HEK293 (cell line): ENCODE measurements at regions not wholly inside any gene's neighbourhood (a gene's known extent, or its start where the extent isn't known, plus 50 kb on each side); places are given as distances from the start of the nearest gene placed in this dataset.

Experiments
- CTCF ChIA-PET: fragments of 350-600 bp; formaldehyde crosslinking; extraction: SDS; loops from one replicate; lab custom pipeline; 2021; ENCODE audit warnings: antibody characterized with exemption; lab: Yijun Ruan, JAX
- POLR2A ChIA-PET: fragments of 300-600 bp; formaldehyde crosslinking; extraction: SDS; loops from one replicate; lab custom pipeline; 2020; ENCODE audit warnings: antibody characterized with exemption, inconsistent platforms; lab: Yijun Ruan, JAX
- H3K27ac ChIP-seq: fragments of 200-500 bp; sonication (Bioruptor generic); 2 replicates; pipeline ENCODE4 v1.5.1; 2014; ENCODE audit warnings: low read depth, low read length, control low read depth, inconsistent platforms; ENCODE audit errors: extremely low read depth
- H3K36me3 ChIP-seq, 2 experiments: fragments of 200-500 bp in 1 of 2; sonication (Bioruptor generic) in 1 of 2; 1 replicate in 1 of 2; 2 replicates in 1 of 2; pipeline ENCODE4 v1.5.1; 2014 to 2017; ENCODE audit warnings: inconsistent platforms in 2 of 2, low read length in 2 of 2; ENCODE audit not compliant: control insufficient read depth in 2 of 2, insufficient read depth in 1 of 2
- H3K4me1 ChIP-seq: fragments of 200-500 bp; sonication (Bioruptor generic); 2 replicates; pipeline ENCODE4 v1.5.1; 2014; ENCODE audit warnings: mild to moderate bottlenecking, low read length, inconsistent platforms; ENCODE audit not compliant: control insufficient read depth, insufficient read depth
- H3K4me3 ChIP-seq: 2 replicates; pipeline ENCODE4 v1.5.1; 2011; ENCODE audit warnings: low read depth, mild to moderate bottlenecking, control low read depth, low read length, moderate library complexity
- H3K9me3 ChIP-seq: fragments of 200-500 bp; sonication (Bioruptor generic); 2 replicates; pipeline ENCODE4 v1.5.1; 2014; ENCODE audit warnings: low read depth, low read length, inconsistent platforms; ENCODE audit not compliant: control insufficient read depth, insufficient read depth
- BCL11A ChIP-seq: fragments of 450-650 bp; formaldehyde crosslinking; IDR thresholded peaks from 2 replicates; pipeline ENCODE4 v1.5.1; 2016; ENCODE audit warnings: low read depth, missing biosample characterization, missing genetic modification characterization
- GLIS2 ChIP-seq: fragments of 450-650 bp; formaldehyde crosslinking; IDR thresholded peaks from 2 replicates; pipeline ENCODE4 v1.5.1; 2016; ENCODE audit warnings: missing biosample characterization, missing genetic modification characterization
- OVOL3 ChIP-seq: fragments of 450-650 bp; formaldehyde crosslinking; IDR thresholded peaks from 2 replicates; pipeline ENCODE4 v1.5.1; 2016; ENCODE audit warnings: missing biosample characterization, missing genetic modification characterization
- TRIM28 ChIP-seq: IDR thresholded peaks from 2 replicates; pipeline ENCODE4 v1.6.1; 2011; ENCODE audit warnings: low read length, control low read depth, borderline replicate concordance
- YY1 ChIP-seq: fragments of 450-650 bp; formaldehyde crosslinking; IDR thresholded peaks from 2 replicates; pipeline ENCODE4 v1.5.1; 2018; ENCODE audit warnings: missing biosample characterization, missing genetic modification characterization
- ZBTB48 ChIP-seq: fragments of 450-650 bp; formaldehyde crosslinking; IDR thresholded peaks from 2 replicates; pipeline ENCODE4 v1.5.1; 2016; ENCODE audit warnings: missing biosample characterization, missing genetic modification characterization
- ZIC2 ChIP-seq: fragments of 450-650 bp; formaldehyde crosslinking; IDR thresholded peaks from 2 replicates; pipeline ENCODE4 v1.5.1; 2016; ENCODE audit warnings: missing biosample characterization, missing genetic modification characterization
- ZNF214 ChIP-seq: fragments of 450-650 bp; formaldehyde crosslinking; IDR thresholded peaks from 2 replicates; pipeline ENCODE4 v1.5.1; 2017; ENCODE audit warnings: missing biosample characterization, mild to moderate bottlenecking, missing genetic modification characterization, borderline replicate concordance
- ZNF23 ChIP-seq: fragments of 450-650 bp; formaldehyde crosslinking; IDR thresholded peaks from 2 replicates; pipeline ENCODE4 v1.5.1; 2016; ENCODE audit warnings: missing biosample characterization, missing genetic modification characterization, borderline replicate concordance
- ZNF302 ChIP-seq: fragments of 450-650 bp; formaldehyde crosslinking; IDR thresholded peaks from 2 replicates; pipeline ENCODE4 v1.5.1; 2016; ENCODE audit warnings: missing biosample characterization, missing genetic modification characterization, low read depth
- ZNF560 ChIP-seq: fragments of 450-650 bp; formaldehyde crosslinking; IDR thresholded peaks from 2 replicates; pipeline ENCODE4 v1.5.1; 2017; ENCODE audit warnings: missing biosample characterization, missing genetic modification characterization, borderline replicate concordance
- ZNF626 ChIP-seq: fragments of 450-650 bp; sonication (Bioruptor Pico); formaldehyde crosslinking; IDR thresholded peaks from 2 replicates; pipeline ENCODE4 v1.5.1; 2018; ENCODE audit warnings: missing biosample characterization, missing genetic modification characterization, inconsistent platforms
- ZNF677 ChIP-seq: fragments of 450-650 bp; IDR thresholded peaks from 2 replicates; pipeline ENCODE4 v1.5.0; 2018; ENCODE audit warnings: missing biosample characterization, mild to moderate bottlenecking, missing genetic modification characterization, moderate library complexity
- ZNF776 ChIP-seq: fragments of 450-650 bp; formaldehyde crosslinking; IDR thresholded peaks from 2 replicates; pipeline ENCODE4 v1.5.0; 2017; ENCODE audit warnings: missing biosample characterization, missing genetic modification characterization, borderline replicate concordance
- ZSCAN16 ChIP-seq: fragments of 450-650 bp; formaldehyde crosslinking; IDR thresholded peaks from 2 replicates; pipeline ENCODE4 v1.5.1; 2016; ENCODE audit warnings: missing biosample characterization, missing genetic modification characterization
- ZXDB ChIP-seq: fragments of 450-650 bp; formaldehyde crosslinking; IDR thresholded peaks from 2 replicates; pipeline ENCODE4 v1.5.1; 2016; ENCODE audit warnings: missing biosample characterization, missing genetic modification characterization
- TF ChIP-seq, protein P1 (sequence below): fragments of 450-650 bp; IDR thresholded peaks from 2 replicates; pipeline ENCODE4 v1.5.1; 2018; ENCODE audit warnings: missing biosample characterization, mild to moderate bottlenecking, missing genetic modification characterization
- TF ChIP-seq, protein P2 (sequence below): fragments of 450-650 bp; formaldehyde crosslinking; IDR thresholded peaks from 2 replicates; pipeline ENCODE4 v1.5.1; 2016; ENCODE audit warnings: missing biosample characterization, missing genetic modification characterization, low read depth
- TF ChIP-seq, protein P3 (sequence below): fragments of 450-650 bp; formaldehyde crosslinking; IDR thresholded peaks from 2 replicates; pipeline ENCODE4 v1.5.1; 2017; ENCODE audit warnings: missing biosample characterization, missing genetic modification characterization

DNA sequence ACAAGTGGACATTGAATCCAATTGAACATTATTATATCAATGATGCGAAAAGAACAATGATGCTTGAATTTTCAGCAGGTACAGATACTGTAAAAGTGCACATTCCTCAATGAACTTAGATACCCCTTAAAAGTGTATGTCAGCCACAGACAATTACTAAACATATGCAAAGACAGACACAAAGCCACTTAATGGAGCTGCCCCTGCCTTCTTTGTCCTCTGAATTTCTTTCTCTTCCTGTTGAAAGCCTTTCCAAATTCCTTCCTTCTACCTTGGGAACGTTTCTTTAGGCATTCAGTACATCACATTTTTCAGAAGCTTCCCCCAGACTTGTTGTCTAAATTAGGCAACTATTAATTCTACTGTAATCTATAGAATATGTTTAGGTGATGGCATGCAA is 706.8 kb upstream of the MBL2 start:
- no peaks in the 10 kb centered on the region for H3K9me3 ChIP-seq
- H3K27ac ChIP-seq = no peak overlapping the region
- POLR2A ChIA-PET = no interaction called here
- H3K36me3 ChIP-seq = no peaks in the 10 kb centered on the region
- no peak for TF ChIP-seq ZBTB48 (tag by site-specific recombination)
- no peak for TF ChIP-seq ZSCAN16 (tag by site-specific recombination)
- no peak for TF ChIP-seq ZNF23 (tag by site-specific recombination)
- TF ChIP-seq, protein P1, sequence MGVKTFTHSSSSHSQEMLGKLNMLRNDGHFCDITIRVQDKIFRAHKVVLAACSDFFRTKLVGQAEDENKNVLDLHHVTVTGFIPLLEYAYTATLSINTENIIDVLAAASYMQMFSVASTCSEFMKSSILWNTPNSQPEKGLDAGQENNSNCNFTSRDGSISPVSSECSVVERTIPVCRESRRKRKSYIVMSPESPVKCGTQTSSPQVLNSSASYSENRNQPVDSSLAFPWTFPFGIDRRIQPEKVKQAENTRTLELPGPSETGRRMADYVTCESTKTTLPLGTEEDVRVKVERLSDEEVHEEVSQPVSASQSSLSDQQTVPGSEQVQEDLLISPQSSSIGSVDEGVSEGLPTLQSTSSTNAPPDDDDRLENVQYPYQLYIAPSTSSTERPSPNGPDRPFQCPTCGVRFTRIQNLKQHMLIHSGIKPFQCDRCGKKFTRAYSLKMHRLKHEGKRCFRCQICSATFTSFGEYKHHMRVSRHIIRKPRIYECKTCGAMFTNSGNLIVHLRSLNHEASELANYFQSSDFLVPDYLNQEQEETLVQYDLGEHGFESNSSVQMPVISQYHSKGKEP (tag by site-specific recombination) = no peak
- TF ChIP-seq ZNF302 = no peak
- no peak for TF ChIP-seq OVOL3 (tag by site-specific recombination)
- TF ChIP-seq ZNF626 (tag by site-specific recombination) = no peak
- no peak for TF ChIP-seq GLIS2 (tag by site-specific recombination)
- TF ChIP-seq TRIM28 = no peak
- TF ChIP-seq, protein P2, sequence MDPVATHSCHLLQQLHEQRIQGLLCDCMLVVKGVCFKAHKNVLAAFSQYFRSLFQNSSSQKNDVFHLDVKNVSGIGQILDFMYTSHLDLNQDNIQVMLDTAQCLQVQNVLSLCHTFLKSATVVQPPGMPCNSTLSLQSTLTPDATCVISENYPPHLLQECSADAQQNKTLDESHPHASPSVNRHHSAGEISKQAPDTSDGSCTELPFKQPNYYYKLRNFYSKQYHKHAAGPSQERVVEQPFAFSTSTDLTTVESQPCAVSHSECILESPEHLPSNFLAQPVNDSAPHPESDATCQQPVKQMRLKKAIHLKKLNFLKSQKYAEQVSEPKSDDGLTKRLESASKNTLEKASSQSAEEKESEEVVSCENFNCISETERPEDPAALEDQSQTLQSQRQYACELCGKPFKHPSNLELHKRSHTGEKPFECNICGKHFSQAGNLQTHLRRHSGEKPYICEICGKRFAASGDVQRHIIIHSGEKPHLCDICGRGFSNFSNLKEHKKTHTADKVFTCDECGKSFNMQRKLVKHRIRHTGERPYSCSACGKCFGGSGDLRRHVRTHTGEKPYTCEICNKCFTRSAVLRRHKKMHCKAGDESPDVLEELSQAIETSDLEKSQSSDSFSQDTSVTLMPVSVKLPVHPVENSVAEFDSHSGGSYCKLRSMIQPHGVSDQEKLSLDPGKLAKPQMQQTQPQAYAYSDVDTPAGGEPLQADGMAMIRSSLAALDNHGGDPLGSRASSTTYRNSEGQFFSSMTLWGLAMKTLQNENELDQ = no peak
- TF ChIP-seq ZNF214 (tag by site-specific recombination) = no peak
- no peak for TF ChIP-seq YY1 (tag by site-specific recombination)
- no peak for TF ChIP-seq ZXDB (tag by site-specific recombination)
- TF ChIP-seq ZIC2 = no peak
- TF ChIP-seq, all 188 proteins: peak for 0
- Histone ChIP-seq H3K4me1 (no peaks in the 10 kb centered on the region), H3K4me3 (no peak overlapping the region)
- CTCF ChIA-PET = no interaction called here

DNA sequence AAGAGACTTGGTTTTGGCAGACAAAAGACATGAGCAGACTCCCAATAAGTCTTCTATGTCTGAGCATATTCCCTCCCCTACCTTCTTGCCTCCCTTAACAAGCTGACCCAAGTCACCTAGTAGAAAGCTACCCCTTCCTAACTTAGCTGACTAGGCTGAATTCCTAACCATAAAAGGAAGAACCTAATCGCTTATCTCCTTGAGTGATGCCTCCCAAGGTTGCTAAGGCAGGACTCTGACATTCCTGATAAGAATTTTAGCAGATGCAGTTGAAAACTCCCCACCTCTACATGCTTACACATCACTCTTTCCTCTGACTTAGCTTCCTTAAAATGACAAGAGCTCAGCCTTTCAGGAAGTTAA is 704.7 kb upstream of the MBL2 start:
- Histone ChIP-seq H3K4me3 (no peak overlapping the region), H3K4me1 (no peaks in the 10 kb centered on the region), H3K36me3 (no peaks in the 10 kb centered on the region), H3K27ac (no peak overlapping the region)
- POLR2A ChIA-PET = no interaction called here
- CTCF ChIA-PET = interaction anchor here (0.6 kb wide), 1 partner anchor 736 kb away, joined by 3 read pairs; no protein-coding TSS in a partner anchor
- TF ChIP-seq ZNF776 (tag by site-specific recombination) (no peak), TRIM28 (no peak), ZNF560 (no peak), BCL11A (tag by site-specific recombination) (no peak), ZNF677 (tag by site-specific recombination) (no peak)
- TF ChIP-seq, protein P3, sequence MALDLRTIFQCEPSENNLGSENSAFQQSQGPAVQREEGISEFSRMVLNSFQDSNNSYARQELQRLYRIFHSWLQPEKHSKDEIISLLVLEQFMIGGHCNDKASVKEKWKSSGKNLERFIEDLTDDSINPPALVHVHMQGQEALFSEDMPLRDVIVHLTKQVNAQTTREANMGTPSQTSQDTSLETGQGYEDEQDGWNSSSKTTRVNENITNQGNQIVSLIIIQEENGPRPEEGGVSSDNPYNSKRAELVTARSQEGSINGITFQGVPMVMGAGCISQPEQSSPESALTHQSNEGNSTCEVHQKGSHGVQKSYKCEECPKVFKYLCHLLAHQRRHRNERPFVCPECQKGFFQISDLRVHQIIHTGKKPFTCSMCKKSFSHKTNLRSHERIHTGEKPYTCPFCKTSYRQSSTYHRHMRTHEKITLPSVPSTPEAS = no peak
- TF ChIP-seq, all 188 proteins: peak for 0
- H3K9me3 ChIP-seq = no peaks in the 10 kb centered on the region
